Suppressor macrophage (primary cell): ENCODE measurements at regions not wholly inside any gene's neighbourhood (a gene's known extent, or its start where the extent isn't known, plus 50 kb on each side); places are given as distances from the start of the nearest gene placed in this dataset.
"Not testable (repeated sequence)": the region's sequence is repeated elsewhere in the genome, so short reads cannot be mapped to it uniquely, and the experiment has no call there.

Experiments
- DNase-seq, 4 experiments: peaks; one replicate each; pipeline ENCODE4 v3.0.0-alpha.2; 2020 to 2022

GRCh38 chr2:239739206-239739605 is 285.9 kb downstream of the NDUFA10 start:
- no peak for DNase-seq

DNA sequence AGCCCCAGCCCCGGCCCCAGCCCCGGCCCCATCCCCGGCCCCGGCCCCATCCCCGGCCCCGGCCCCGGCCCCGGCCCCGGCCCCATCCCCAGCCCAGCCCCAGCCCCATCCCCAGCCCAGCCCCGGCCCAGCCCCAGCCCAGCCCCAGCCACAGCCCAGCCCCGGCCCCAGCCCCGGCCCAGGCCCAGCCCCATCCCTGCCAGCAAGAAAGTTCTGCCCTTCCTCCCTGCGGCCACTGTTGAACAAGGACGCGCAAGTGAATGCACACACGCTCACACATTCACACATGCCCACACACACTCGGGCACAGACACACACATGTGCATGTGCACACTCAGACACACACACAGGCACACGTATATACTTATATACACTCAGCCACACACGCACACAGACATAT is 287.0 kb downstream of the NDUFA10 start:
- DNase-seq: no peak

GRCh38 chr2:239737144-239737463 is 288.0 kb downstream of the NDUFA10 start:
- no peak for DNase-seq

GRCh38 chr2:239736358-239737143 is 288.6 kb downstream of the NDUFA10 start:
- no peak for DNase-seq

DNA sequence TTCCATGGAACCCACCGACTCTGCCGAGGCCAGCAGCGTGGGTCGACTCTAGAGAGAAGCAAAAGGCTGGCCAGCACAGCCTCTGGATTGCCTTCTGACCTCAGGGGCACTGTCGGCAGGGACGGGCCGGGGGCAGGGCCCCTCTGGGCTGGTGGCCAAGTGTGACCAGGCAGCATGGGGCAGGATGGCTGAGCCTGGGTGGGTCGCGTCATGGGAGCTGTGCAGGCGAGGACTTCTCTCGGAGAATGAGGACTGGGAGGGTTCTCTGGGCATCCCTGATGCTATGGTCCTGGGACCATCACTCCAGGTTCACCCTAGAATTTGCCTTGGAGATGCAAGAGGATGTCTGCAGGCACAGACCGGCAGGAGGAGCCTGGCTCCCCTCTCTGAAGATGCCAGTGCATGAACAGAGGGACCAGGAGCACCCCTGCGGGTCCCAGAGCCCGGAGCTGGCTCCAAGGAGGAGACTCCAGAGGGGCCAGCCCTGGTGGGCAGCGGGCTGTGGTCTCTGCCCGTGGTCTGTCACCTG is 289.2 kb downstream of the NDUFA10 start:
- DNase-seq: no peak

- DNase-seq: no peak
Observed at GRCh38 chr2:239735131-239735828, 289.9 kb downstream of the NDUFA10 start.

DNA sequence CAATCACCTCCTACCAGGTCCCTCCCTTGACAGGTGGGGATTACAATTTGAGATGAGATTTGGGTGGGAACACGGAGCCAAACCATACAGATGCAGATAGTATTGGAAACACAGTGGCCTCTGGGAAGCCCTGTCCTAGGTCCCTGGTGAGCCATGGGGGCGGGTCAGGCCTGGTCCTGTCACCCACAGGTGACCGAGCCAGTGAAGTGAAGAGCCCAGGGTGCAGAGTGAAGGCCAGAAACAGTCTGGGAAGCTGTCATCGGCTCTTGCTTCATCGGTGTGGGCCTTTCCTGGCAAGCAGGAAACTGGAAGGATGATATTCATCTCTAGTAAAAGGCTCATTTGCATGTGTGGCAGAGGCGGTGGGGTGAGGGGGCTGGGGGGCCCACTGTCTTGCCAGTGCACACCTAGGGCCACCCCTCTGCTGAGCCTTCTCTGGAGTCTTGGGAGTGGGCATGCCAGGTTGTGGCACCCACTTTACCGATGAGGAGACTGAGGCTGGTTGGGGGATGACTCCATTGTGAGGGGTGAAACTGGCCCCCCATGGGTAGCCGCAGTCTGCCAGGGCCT is 290.6 kb downstream of the NDUFA10 start:
- DNase-seq: no peak

DNA sequence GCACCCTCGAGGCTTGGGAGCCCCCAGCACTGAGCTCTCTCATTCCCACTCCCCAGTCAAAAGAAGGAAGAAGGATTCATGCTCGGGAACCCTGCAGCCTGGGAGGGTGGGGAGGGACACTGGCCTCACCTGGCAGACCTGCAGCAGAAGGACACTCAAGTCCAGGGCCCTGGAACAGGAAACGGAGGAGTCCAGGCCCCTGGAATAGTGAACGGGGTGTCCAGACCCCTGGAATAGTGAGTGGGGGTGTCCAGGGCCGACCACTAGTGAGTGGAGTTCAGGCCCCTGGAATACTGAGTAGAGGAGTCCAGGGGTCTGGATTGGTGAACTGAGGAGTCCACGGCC is 292.5 kb downstream of the NDUFA10 start:
- DNase-seq: no peak

DNA sequence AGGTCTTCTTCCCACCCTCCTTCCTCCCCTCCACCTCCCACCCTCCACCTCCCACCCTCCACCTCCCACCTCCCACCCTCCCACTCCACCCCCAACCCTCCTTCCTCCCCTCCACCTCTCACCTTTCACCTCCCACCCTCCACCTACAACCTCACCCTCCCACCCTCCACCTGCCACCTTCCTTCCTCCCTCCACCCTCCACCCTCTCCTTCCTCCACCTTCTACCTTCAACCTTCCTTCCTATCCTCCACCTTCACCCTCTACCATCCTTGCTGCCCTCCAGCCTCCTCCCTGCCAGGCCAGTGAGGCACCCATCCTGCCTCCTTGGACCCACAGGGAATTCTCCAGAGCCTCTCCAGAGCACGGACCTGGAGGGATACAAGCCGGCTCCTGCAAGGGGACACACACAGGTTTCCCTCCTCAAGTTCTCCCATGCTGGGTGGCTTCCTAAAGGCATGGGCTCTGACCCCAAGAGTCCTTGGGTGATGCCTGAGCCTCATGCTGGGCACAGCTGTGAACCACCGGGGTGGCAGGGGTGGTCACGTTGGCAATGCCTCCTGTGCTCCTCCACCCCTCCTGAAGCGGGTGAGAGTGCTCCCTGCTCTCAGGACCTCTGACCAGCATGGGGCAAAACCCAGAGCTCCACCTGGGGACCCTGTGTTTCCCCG is 293.0 kb downstream of the NDUFA10 start:
- no peak for DNase-seq

DNA sequence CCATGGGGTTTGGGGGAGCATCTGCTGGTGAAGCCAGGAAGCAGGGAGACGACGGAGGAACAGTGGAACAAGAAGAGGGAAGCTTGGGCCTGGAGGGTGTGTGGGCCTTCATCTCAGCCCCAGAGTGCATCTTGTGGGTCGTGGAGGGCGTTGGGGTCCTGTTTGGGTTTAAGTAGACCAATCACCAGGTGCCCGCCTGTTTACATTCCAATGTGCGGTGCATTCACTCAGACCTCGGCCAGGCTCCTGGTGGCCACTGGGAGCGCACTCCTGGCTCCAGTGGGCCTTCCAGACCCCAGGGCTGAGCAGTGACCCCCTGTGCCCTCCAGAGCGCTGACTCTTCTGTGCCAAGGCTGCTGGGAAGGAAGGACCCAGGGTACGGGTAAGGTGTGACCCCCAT is 293.7 kb downstream of the NDUFA10 start:
- DNase-seq: no peak

DNA sequence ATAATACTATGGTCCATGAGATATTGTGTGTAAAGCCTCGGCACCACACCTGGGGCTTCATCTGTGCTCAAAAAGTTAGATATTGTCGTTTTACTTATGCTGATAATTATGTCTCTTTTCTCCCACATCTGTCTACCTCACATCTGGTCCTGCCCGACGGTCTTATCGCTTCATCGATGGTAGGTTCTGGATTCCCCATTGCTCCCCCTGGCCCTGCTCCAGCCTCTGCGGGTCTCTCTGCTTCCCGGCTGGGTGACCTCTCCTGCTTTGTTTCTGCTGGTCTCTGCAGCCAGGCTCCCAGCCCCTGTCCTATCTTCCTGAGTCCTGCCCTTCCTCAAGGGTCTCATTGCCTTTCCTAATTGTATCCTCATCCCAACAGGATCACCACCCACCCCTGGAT is 294.2 kb downstream of the NDUFA10 start:
- no peak for DNase-seq

DNA sequence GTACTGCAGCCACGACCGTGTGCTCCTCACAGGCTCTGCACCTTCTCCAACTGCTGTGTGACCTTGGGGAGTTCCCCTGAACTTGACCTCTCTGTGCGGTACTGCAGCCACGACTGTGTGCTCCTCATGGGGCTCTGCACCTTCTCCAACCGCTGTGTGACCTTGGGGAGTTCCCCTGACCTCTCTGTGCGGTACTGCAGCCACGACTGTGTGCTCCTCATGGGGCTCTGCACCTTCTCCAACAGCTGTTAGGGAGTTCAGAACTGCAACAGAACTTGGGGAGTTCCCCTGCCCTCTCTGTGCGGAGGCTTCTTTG is 294.6 kb downstream of the NDUFA10 start:
- DNase-seq: not testable (repeated sequence)

- DNase-seq: no peak
Observed at GRCh38 chr2:239729681-239730566, 295.2 kb downstream of the NDUFA10 start.

- DNase-seq: no peak
Observed at GRCh38 chr2:239729151-239729550, 296.0 kb downstream of the NDUFA10 start.

DNA sequence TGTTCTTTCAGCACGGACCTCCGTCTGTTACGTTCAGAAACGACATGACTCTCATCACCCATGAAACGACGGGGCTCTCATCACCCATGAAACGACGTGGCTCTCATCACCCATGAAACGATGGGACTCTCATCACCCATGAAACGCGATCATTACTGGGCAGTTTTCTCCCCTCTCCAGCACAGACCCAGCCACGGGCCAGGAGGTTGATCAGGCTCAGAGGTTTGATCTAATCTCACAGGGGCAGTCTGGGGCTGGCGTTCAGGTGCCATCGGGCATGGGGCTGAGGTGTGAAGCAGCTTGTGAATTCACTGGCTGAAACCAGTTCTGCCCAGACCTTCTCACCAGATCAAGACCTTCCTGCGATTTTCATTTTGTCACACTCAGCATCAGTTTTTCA is 296.4 kb downstream of the NDUFA10 start:
- no peak for DNase-seq

- DNase-seq: no peak
Observed at GRCh38 chr2:239727776-239728600, 297.2 kb downstream of the NDUFA10 start.

GRCh38 chr2:239727182-239727775 is 297.9 kb downstream of the NDUFA10 start:
- DNase-seq: no peak

- no peak for DNase-seq
Observed at GRCh38 chr2:239726631-239727181, 298.4 kb downstream of the NDUFA10 start.

GRCh38 chr2:239726091-239726591 is 299.0 kb downstream of the NDUFA10 start:
- no peak for DNase-seq

DNA sequence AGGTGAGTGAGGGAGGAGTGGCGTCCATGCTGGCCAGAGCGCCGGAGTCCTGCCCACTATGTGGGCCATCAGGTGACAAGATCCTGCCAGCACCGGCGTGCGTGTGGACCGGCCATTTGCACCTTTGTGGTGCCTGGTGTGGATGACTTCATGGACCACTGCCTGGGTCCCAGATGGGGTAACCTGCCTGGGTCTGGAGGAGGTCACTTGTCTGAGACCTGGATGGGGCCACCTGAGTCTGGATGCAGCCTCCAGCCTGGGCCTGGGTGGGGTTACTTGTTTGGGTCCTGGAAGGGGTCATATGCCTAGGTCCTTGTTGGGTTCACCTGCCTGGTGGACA is 299.6 kb downstream of the NDUFA10 start:
- no peak for DNase-seq
